Keratinocyte (primary cell): ENCODE measurements at regions not wholly inside any gene's neighbourhood (a gene's known extent, or its start where the extent isn't known, plus 50 kb on each side); places are given as distances from the start of the nearest gene placed in this dataset.

Experiments used
- EZH2 ChIP-seq: IDR thresholded peaks from one replicate; pipeline ENCODE4 v1.6.1; 2012; ENCODE audit warnings: inconsistent platforms, mild to moderate bottlenecking, low read length, moderate library complexity
- TF ChIP-seq, protein P1 (sequence below), 3 experiments: IDR thresholded peaks in 1 of 3; conservative IDR thresholded peaks in 1 of 3; optimal IDR thresholded peaks in 1 of 3; 2 replicates in 2 of 3; 3 replicates in 1 of 3; pipeline versions ENCODE3 to v1.5.1; 2011; ENCODE audit warnings: low read length in 3 of 3, mild to moderate bottlenecking in 3 of 3, moderate library complexity in 2 of 3, control low read depth in 1 of 3, inconsistent platforms in 1 of 3; ENCODE audit not compliant: insufficient read depth in 2 of 3; ENCODE audit errors: extremely low read depth in 1 of 3

- no peak for TF ChIP-seq EZH2
- TF ChIP-seq, protein P1, sequence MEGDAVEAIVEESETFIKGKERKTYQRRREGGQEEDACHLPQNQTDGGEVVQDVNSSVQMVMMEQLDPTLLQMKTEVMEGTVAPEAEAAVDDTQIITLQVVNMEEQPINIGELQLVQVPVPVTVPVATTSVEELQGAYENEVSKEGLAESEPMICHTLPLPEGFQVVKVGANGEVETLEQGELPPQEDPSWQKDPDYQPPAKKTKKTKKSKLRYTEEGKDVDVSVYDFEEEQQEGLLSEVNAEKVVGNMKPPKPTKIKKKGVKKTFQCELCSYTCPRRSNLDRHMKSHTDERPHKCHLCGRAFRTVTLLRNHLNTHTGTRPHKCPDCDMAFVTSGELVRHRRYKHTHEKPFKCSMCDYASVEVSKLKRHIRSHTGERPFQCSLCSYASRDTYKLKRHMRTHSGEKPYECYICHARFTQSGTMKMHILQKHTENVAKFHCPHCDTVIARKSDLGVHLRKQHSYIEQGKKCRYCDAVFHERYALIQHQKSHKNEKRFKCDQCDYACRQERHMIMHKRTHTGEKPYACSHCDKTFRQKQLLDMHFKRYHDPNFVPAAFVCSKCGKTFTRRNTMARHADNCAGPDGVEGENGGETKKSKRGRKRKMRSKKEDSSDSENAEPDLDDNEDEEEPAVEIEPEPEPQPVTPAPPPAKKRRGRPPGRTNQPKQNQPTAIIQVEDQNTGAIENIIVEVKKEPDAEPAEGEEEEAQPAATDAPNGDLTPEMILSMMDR (optimal IDR thresholded peaks at IDR 0.05 in 1 of 3, IDR thresholded peaks at IDR 0.05 in 1 of 3, conservative IDR thresholded peaks at IDR 0.05 in 1 of 3; ENCODE audit: extremely low read depth in 1 of 3, insufficient read depth in 2 of 3, low read length in 3 of 3), result no peak
Measured at GRCh38 chr7:49703881-49704280, 69.6 kb upstream of the VWC2 start.
